ENCODE measurements at regions not wholly inside any gene's neighbourhood (a gene's known extent, or its start where the extent isn't known, plus 50 kb on each side); places are given as distances from the start of the nearest gene placed in this dataset.

DNA sequence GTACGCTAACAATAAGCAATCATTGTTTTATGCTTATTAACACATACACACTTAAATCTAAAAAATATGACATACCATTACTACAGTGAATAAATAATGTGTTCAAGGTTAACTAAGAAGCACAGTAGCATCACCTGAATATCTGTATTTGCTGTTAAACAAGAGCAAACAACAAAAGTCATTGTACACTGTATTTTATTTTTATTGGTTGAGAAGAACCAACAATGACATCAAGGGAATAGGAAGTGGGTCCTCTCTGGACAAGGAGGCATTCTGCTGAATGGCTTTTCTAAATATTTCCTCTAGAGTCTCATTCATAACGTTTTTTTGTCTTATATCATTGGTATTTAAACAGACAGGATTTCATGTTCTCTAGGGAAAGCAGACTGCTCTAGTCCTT lies 460.4 kb downstream of the CDH9 start:
- DNase-seq (ENCODE audit: low read depth, low spot score): no peak
- intact Hi-C loops (cut with micrococcal nuclease): no loop called here
- no peaks in the 10 kb centered on the region for H3K4me1 ChIP-seq (ENCODE audit: control insufficient read depth, extremely low read depth, insufficient read depth, low read length)
- no TSS peak for BruUV-seq (replicated peaks)
- H3K27me3 ChIP-seq (ENCODE audit: control insufficient read depth in 2 of 2, insufficient read depth in 2 of 2, low read length in 2 of 2): no peaks in the 10 kb centered on the region
- peaks cover 2% of the 10 kb centered on the region for H3K9me3 ChIP-seq (replicated peaks; ENCODE audit: control insufficient read depth, insufficient read depth, low read length)
- no peak for FAIRE-seq
- no peaks in the 10 kb centered on the region for H4K20me1 ChIP-seq (replicated peaks; ENCODE audit: control insufficient read depth, extremely low read depth, insufficient read depth, low read length)
- H3K9ac ChIP-seq (replicated peaks; ENCODE audit: extremely low read depth, insufficient read depth, low read length): no peak overlapping the region
- no peak overlapping the region for H3K4me2 ChIP-seq (ENCODE audit: insufficient read depth, low read length)
- H3K4me3 ChIP-seq (replicated peaks in 1 of 3; ENCODE audit: insufficient read depth in 1 of 3, low read depth in 1 of 3, low read length in 3 of 3): no peak overlapping the region
- H3K27ac ChIP-seq (ENCODE audit: insufficient read depth, low read depth, low read length): no peak overlapping the region
- TF ChIP-seq FOS (IDR thresholded peaks at IDR 0.05; ENCODE audit: borderline replicate concordance, insufficient read depth, low read length): no peak
- no peak for TF ChIP-seq MYC (IDR thresholded peaks at IDR 0.05; ENCODE audit: low read depth, low read length)
- TF ChIP-seq POLR2AphosphoS5 (IDR thresholded peaks at IDR 0.05; ENCODE audit: insufficient read depth, low read depth, low read length): no peak
- TF ChIP-seq, protein P1, sequence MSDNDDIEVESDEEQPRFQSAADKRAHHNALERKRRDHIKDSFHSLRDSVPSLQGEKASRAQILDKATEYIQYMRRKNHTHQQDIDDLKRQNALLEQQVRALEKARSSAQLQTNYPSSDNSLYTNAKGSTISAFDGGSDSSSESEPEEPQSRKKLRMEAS (IDR thresholded peaks at IDR 0.05; ENCODE audit: insufficient read depth, insufficient read length): no peak
- TF ChIP-seq GATA2 (IDR thresholded peaks at IDR 0.05; ENCODE audit: insufficient read depth, insufficient read length, low read depth, low read length): no peak
- TF ChIP-seq POLR2A (IDR thresholded peaks at IDR 0.05; ENCODE audit: low read depth, low read length): no peak
- TF ChIP-seq JUN (IDR thresholded peaks at IDR 0.05; ENCODE audit: borderline replicate concordance, insufficient read depth, insufficient read length, low read depth): no peak
- no peak for TF ChIP-seq EZH2 (IDR thresholded peaks at IDR 0.05; ENCODE audit: borderline replicate concordance, low read depth, low read length, severe bottlenecking)
- TF ChIP-seq, protein P2, sequence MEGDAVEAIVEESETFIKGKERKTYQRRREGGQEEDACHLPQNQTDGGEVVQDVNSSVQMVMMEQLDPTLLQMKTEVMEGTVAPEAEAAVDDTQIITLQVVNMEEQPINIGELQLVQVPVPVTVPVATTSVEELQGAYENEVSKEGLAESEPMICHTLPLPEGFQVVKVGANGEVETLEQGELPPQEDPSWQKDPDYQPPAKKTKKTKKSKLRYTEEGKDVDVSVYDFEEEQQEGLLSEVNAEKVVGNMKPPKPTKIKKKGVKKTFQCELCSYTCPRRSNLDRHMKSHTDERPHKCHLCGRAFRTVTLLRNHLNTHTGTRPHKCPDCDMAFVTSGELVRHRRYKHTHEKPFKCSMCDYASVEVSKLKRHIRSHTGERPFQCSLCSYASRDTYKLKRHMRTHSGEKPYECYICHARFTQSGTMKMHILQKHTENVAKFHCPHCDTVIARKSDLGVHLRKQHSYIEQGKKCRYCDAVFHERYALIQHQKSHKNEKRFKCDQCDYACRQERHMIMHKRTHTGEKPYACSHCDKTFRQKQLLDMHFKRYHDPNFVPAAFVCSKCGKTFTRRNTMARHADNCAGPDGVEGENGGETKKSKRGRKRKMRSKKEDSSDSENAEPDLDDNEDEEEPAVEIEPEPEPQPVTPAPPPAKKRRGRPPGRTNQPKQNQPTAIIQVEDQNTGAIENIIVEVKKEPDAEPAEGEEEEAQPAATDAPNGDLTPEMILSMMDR (IDR thresholded peaks at IDR 0.05; ENCODE audit: extremely low read depth in 1 of 2, insufficient read depth in 1 of 2, low read depth in 1 of 2, low read length in 2 of 2): no peak
- no peak overlapping the region for H2AFZ ChIP-seq (ENCODE audit: low read depth, low read length)
- no peaks in the 10 kb centered on the region for H3K36me3 ChIP-seq (ENCODE audit: control insufficient read depth in 2 of 2, extremely low read depth in 1 of 2, insufficient read depth in 2 of 2, low read length in 2 of 2)
- no peaks in the 10 kb centered on the region for H3K79me2 ChIP-seq (ENCODE audit: control insufficient read depth, insufficient read depth, low read length)
- ChIA-PET CTCF (no interaction called here), POLR2A (no interaction called here)
- no peaks in the 10 kb centered on the region for H3K9me1 ChIP-seq (replicated peaks; ENCODE audit: control insufficient read depth, extremely low read depth, insufficient read depth, low read length)
- dilution Hi-C loops (cut with MboI; ENCODE audit: extremely low pct_ligation_motif_present, low sequenced_read_pairs): no loop called here
